ENCODE measurements at regions not wholly inside any gene's neighbourhood (a gene's known extent, or its start where the extent isn't known, plus 50 kb on each side); places are given as distances from the start of the nearest gene placed in this dataset.

DNA sequence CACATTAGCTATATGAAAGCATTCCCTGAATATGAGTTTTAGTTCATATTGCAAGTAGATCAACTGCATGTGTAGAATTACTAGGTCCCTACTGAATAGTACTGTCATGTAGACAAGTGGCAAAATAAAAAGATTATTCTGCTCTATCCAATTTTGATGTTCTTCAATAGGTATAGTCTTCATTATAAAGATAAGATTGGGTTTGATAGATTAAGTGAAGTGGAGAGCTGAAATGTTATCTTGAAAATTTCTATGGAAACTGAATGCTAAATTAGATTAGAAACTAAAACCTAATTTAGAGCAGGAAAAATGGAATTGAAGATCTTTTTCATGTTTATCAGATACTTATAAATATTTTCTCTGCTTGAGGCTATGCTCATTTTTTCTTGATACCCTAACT, 1610.0 kb downstream of the BRINP3 start:
- no peak for DNase-seq (ENCODE audit: low spot score)

DNA sequence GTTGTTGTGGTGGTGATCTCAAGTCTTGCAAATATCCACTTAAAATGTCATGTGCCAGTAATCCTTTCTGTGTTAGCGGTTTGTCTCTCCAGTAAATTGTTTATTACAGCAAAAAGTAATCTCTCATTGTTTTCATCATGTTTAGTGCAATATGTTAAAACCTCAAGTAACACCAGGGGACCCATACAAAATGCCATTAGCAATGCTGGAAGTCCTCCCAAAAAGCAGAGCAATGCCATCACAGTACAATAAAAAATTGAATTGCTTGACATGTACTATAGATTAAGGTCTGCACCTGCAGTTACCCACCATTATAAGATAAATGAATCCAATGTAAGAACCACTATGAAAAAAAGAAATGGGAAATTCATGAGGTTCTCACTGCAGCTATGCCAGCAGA, 1606.5 kb downstream of the BRINP3 start:
- DNase-seq (ENCODE audit: low spot score): no peak

DNA sequence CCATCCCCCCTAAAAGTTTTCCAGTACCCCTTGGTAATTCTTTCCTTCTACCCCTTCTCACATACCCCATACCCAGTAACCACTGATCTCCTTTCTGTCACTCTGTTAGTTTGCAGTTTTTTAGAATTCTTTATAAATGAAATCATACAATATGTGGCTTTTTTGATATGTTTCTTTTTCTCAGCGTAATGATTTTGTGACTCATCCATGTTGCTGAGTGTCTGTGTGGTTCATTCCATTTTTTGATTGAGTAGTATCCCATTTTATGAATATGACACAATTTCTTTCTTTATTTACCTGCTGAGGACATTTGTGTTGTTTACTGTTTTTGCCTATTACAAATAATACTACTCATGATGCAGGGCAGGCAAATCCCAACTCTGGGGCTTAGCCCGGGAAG, 1605.3 kb downstream of the BRINP3 start:
- DNase-seq (ENCODE audit: low spot score): no peak

DNA sequence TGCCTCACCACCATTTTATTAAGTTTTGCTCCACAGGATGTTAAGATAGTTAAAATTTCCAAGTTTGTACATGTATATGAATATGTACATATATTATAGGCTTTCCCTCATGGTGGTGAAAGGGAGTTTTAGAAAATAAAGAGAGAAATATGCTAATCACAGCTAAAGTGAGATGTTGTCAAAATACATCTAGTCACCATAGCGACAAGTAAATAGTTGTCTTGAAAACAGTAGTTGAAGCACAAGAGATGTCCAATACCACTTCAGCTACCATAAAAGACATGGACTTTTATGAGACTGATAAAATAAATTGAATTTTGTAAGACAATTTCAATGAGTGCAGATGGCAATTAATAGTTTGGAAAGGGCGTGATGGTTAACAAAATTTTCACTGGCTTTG, 1600.0 kb downstream of the BRINP3 start:
- no peak for DNase-seq (ENCODE audit: low spot score)

DNA sequence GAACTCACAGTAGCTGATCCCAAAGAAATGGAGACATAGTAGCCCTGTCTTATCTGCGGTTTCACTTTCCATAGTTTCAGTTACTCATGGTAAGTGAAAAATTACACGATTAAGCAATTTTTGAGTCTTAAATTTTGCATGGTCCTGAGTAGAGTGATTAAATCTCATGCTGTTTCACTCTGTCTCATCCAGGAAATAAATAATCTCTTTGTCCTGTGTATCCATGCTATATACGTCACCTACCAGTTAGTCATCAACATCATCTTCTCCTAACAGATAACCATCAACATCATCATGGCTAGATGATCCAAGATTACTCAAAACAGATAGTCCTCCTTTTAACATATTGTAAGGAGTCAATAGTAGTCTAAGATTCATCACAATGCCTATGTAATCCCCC, 1589.3 kb downstream of the BRINP3 start:
- DNase-seq (ENCODE audit: low spot score): no peak

DNA sequence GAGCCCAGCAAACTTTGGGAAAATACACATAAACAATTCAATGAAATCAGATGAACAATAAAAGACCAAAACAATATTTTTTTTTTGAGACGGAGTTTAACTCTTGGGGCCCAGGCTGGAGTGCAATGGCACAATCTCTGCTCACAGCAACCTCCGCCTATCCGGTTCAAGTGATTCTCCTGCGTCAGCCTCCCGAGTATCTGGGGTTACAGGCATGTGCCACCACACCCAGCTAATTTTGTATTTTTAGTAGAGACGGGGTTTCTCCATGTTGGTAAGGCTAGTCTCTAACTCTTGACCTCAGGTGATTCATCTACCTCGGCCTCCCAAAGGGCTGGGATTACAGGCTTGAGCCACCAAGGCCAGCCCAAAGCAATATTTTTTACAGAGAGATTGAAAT, 1588.5 kb downstream of the BRINP3 start:
- DNase-seq (ENCODE audit: low spot score): no peak

DNA sequence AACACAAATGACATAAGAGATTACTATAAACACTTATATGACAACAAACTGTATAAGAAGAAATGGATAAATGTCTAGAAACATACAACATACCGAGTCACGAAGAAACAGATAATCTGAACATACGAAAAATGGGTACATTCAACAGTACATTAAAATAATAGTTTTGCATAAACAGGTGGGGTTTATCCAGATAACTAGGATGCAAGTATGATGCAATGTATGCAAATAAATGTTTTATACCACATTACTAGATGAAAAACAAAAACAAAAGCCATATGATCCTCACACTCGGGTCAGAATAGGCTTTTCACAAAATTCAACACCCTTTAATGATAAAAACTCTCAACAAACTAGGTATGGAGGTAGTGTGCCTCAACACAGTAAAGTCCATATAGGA, 1585.7 kb downstream of the BRINP3 start:
- DNase-seq (ENCODE audit: low spot score): no peak

DNA sequence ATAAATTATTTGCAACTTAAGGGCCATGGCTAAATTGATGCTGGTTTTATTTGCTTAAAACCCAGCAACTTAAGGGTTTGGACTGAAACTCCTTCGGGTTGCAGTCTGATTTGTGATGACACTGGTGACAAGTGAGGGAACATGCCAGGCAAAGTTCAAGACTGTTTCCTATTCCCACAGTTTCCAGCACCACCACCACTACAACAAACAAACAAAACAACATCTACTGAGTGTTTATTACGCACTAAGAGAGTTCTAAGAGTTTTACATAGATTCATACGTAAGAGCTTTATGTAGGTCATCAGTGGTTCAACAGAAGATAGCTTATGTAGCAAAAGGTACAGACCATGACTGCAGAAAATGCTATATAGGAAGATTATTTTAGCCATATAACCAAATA, 1582.1 kb downstream of the BRINP3 start:
- DNase-seq (ENCODE audit: low spot score): no peak

DNA sequence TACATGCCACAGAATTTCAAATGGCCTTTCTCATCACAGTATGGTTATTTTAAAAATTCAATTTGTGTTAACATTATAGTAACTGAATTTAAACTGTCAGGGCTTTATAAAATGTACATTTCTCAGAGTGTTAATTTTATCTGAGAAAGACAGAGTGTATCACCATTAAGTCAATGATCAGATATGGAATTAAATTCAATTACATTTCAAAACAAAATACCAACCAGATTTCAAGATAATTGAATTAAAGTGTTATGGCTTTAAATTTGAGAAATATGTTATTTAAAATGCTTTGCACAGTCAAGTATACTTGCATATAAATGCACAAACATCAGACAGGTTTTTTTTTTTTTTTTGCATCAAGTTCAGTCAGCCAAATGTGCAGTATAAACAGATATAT, 1574.4 kb downstream of the BRINP3 start:
- DNase-seq (ENCODE audit: low spot score): no peak

DNA sequence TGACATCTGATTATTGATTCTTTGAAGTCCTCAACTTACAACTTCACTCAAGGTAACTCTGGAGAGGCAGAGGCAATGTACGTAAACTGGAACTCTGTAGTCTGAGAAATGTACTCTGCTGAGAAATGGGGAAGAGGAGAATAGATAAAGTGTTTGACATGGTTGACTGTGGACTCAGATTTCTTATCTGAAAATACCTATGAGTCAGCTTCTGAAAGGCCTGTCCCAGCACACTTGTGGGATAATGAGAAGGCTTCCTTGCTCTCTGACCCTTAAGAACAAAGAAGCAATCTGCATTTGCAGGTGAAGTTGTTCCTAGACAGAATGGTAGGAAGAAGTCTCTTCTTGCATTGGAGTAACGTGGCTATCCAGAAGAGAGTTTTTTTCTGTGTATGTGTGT, 1573.5 kb downstream of the BRINP3 start:
- no peak for DNase-seq (ENCODE audit: low spot score)

DNA sequence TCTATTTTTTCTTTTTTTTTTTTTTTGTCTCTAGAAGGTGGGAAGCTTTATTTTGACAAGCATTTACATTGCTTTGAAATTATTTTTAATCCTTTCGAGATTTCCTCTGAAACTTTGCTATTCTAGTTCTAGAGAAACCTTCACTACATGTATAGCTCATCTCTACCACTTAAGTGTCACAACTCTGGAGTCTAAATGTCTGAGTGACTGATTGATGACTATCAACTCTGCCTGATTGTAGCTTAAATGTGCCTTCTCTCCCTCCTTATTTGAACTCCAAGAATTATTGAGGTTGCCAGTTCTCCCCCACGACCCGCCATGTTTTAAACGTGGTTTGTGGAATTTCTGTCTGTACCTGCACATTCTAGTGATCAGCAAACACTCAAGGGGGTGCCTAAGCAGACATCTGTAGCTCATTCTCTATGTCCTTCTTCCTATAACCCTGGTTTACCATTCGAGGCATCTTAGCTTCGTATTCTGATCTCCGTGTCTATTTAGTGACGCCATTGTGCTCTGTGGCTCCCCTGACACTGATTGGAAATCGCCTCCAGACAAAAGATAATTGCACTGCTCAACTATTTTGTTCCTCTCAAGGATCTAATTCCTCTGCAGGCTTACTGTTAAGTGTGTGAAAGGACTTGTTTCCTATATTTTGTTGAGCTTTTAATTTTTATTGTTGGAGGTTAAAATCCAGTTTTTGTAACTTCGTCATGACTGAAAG, 1570.6 kb downstream of the BRINP3 start:
- DNase-seq (ENCODE audit: low spot score): no peak

DNA sequence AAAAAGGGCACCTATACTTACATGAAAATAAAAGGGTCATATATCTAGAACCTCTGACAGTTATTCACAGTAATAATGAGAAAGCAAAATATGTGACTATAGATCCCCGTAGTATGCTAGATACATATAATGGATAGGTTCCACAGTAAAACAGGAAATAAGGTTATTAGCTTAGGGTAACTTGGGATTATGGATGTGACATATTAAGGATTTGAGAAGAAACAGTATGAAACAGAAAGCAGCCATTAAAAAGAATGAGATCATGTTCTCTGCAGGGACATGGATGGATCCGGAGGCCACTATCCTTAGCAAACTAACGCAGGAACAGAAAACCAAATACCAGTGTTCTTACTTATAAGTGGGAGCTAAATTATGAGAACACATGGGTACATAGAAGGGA, 1547.3 kb downstream of the BRINP3 start:
- DNase-seq (ENCODE audit: low spot score): no peak

DNA sequence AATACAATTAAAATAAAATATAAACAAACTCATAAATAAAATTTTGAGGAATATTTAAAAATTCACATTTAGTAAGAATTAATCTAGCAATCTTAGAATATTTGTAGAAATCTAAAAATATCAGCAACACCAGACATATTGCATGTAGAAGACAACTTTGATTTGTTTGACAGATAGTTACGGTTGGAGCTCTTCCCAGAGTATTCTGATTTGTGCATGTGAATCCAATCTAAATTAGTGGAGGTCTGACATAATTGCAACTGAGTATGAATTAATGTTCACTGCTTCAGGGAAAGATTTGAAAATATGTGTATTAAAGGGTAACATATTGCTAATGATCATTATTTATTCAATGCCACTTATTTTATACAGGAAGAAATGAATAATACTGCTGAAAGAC, 1546.2 kb downstream of the BRINP3 start:
- no peak for DNase-seq (ENCODE audit: low spot score)

DNA sequence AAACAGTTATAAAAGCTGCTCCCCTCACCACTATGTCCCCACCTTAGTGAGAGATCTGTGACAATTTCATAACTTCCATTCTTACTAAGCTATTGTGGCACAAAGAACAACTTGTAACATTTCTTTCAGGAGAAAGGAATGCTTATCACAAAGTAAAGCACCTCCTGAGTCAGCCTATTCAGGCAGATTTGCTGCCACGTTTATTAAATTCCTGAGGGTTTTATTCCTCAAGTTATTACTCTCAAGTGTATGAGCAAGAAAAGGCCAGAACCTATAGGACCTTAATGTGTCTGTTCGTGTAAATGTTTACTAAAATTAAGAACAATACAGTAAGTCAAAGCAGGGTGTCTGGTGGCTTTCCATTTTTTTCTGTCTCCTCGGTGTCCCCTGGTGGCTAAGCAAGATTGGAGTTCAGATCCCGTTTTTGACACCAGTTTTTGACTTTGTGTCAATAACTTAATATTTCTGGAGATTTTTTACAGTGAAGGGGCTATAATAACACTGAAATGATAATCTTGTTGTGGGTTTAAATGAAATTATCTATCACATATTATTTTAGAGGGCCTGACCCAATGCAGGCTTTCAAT, 1539.6 kb downstream of the BRINP3 start:
- DNase-seq (ENCODE audit: low spot score): no peak

DNA sequence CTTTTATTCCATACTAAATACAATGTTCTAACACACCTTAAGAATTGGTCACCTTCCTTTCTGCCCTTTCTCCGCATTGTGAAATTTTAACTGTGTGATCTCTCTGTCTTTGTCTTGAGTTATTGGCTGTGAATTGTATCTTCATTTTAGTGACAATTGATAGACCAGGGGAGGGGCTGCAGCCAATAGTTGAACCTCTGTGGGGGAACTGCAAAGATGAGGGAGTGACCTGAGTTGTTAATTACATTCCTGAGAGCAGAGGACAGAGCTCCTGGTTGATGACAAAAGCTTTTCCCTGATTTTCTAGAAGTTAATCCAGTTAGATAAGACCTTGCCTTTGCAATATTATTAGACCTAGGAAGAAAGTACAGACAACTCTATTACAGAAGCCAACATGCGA, 1535.7 kb downstream of the BRINP3 start:
- no peak for DNase-seq (ENCODE audit: low spot score)

DNA sequence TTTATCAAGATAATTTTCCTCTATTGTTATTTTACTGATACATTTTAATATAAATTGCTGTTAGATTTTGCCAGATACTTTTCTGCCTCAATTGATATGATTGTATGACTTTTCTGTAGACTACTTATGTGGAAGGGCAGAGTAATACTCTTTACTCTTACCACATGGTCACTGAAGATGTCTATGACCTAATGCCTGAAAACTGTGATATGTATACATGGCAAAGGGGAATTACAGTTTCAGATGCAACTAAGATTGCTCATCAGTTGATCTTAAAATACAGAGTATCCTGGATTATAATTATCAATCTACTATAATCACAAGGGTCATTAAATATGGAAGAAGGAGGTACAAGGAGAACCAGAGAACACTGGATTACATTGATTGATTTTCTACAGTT, 1528.0 kb downstream of the BRINP3 start:
- no peak for DNase-seq (ENCODE audit: low spot score)

DNA sequence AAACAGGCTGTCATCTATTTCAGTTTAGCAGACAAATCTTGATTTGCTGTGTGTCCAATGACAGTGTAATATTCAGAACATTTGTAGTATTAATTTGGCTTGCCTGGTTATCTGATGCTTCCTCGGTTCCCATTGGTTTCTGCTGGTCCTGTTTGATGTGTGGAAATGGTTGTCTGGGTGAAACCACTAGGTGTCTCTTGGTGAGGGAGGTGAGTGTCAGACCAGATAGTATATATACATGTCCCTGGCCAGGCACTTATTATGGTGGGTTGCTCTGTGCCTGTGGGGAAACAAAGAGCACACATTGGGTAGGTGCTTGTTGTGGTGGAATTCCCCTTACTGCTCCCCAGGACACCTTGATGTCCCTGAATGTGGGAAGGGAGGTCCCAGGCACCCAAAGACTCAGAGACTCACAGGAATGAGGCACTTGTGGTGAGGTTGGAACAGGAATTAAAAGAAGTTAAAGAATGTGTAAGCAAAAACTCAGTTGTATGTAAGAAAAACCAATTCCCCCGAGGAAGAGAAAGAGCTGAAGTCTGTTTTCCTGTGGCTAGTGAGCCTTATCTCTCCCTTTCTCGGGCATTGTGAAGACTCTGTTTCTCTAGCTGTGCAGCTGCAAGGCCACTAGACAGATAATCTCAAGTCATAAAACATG, 1519.1 kb downstream of the BRINP3 start:
- peak; percentile 15 for DNase-seq (ENCODE audit: low spot score)

DNA sequence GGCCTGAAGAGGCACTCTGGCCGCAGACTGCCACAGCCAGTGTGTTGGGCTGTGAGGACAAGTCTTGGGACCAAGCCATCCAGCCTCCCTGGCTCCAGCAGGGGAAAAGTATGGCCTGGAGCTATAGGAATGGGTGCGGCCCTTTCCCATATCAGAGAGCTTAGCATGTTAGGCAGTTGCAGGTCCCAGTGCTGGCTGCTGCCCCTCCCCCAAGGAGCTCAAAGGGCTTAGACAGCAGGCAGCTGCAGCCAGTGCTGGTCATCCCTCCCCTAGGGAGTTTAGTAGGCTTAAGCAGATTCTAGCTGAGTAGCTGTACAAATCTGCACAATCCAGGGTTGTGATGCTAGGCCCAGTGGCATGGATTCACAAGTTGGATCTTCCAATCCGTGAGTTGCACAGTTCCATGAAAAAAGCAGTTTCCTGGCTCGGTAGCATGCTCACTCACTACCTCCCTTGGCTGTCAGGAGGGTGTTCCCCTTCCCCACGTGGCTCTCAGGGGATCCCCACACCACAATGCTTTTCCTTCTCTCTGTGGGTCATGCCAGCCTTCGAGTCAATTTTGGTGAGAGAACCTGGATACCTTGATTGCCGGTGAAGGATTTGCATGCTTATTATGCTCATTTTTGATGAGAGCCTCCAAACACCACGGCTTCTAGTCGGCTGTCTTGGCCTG, 1490.8 kb downstream of the BRINP3 start:
- no peak for DNase-seq (ENCODE audit: low spot score)

DNA sequence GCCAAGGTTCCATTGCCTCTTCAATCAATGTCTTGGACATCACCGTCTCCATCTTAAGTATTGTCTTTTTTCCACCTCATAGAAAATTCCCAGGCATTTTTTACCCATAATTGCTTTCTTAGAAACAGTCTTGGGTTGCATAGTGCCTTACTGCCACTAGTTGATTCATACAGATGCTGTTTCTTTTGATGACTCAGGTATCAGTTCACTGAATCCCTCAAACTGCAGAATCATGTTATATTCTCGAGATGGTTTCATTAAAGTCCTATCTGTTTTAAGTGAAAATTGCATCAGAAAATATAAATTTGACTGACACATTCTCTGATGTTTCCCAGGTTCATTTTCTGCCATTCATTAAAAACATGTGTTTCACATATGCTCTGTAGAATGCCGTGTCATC, 1489.1 kb downstream of the BRINP3 start:
- DNase-seq (ENCODE audit: low spot score): no peak

DNA sequence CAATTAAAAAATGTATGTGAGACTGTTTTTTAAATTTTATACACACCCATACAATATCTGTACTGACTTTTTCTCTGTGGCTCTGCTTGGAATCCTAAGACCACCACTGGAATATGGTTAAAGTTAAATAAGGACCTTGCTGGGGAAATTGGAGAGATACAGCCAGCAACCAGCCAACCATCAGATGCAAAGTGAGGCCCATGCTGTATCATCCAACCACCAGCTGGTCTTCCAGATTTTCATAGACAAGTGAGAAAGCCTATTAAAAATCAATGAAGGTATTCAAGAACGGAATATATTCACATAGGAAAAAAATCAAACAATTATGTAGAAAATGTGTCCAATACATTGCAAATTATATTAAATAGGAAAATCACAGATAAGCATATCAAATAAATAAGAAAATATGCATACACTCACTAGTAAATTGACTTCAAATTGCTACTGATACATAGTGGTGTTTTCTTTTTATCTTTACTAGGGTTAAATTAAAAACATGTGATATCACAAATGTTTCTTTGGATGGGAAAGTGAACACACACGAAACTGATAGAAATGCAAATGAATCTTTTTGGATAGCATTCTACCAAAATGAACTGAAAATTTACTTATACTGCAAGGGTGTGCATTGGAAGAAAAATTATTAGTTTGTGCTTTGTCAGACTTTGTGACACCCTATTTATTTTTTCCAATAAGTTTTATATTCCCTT, 1486.3 kb downstream of the BRINP3 start:
- no peak for DNase-seq (ENCODE audit: low spot score)

DNA sequence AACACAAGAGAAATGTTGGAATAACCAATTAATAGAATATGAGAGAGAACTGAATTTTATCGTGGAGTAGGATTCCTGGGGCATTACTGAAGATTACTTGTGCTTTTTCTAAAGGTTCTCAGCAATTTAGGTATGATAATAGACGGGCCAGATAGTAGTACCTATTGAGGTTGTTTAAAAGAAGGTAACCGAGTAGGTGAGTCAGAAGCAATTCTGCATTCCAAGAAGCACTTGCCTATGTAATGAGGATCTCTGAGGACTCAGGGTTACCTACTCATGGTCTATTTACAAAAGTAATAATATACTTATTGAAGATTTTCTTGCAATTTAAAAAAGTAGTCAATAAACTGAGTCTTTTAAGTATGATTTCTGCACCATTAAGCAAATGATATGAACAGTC, 1469.8 kb downstream of the BRINP3 start:
- DNase-seq (ENCODE audit: low spot score): no peak

DNA sequence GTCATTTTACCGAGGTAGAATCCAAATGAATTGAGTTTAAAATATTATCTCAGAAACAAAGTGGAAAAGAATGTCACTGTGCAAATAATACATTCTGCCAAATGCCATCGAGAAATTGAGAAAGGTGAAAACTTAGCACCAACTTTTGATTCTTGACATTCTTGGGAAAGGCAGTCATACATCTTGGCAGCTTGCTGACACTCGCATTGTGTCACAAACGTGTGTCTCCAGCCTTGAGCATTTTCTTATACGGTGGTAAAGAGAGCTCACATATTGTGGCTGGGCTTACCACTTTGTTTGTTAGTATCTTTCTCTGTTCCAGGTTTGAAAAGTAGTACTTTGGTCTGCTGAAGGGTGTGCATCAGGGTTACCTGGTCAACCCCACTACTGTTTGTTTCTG, 1456.1 kb downstream of the BRINP3 start:
- DNase-seq (ENCODE audit: low spot score): no peak

DNA sequence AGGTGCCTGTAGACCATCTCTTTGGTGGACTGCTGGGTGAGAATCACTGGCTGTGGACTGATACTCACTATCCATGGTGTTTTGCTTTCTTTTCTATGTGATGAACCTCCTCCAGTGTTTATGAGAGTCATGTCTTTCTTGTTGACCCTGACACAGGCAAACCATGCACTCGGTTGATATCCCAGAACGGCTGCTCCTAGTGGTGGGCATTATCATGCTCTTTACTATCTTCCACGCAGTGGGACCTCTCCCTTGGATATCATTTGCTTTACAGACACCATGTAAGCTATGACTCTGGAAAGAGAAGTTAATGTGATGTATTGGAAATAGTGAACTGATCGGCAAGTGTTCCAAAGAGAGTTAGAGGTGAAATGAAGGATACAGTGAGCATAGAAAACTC, 1455.6 kb downstream of the BRINP3 start:
- no peak for DNase-seq (ENCODE audit: low spot score)
